ENCODE measurements at regions not wholly inside any gene's neighbourhood (a gene's known extent, or its start where the extent isn't known, plus 50 kb on each side); places are given as distances from the start of the nearest gene placed in this dataset.

DNA sequence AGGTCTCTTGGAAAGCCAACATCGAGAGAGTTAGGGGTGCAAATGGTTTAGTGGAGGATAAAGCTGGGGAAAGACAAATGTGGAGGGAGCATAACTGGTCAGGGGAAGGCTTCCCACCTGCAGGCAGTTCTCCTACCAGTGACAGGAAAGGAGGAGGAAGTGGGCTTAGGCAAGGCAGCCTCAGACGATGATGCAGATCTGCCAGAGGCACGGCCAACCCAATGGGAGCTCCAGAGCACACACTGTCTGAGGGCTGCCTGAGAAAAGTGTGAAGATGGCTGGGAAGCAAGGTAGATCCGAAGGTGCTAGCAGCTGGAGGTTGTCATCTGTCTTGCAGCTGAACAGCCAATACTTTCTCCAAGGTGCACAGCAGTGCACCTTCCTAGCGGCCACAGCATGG, 178.8 kb downstream of the C7orf25 start:
- H3K27me3 ChIP-seq (replicated peaks in 1 of 4; ENCODE audit: control insufficient read depth in 3 of 4, extremely low read depth in 1 of 4, insufficient read depth in 3 of 4, low read length in 3 of 4): no peaks in the 10 kb centered on the region
- no peak overlapping the region for H3K4me2 ChIP-seq (ENCODE audit: insufficient read depth in 1 of 2, low read depth in 2 of 2, low read length in 2 of 2)
- no peak overlapping the region for H3K56ac ChIP-seq (replicated peaks; ENCODE audit: insufficient read length, low read depth, low read length)
- DNase-seq (ENCODE audit: low read depth in 1 of 2, low spot score in 2 of 2) (no peak), FAIRE-seq (no peak)
- CTCF ChIA-PET (ENCODE audit: partially characterized antibody): interaction anchor here (0.5 to 1.7 kb wide), 4 partner anchors 9 to 792 kb away, joined by 3 to 9 read pairs (median 4); no protein-coding TSS in a partner anchor
- 95% methylated on average over 5 of the region's 5 CpGs; no CpG with 5 or more reads in 1 of the 2 experiments for WGBS, 2 experiments (ENCODE audit: extremely low coverage in 1 of 2, insufficient coverage in 1 of 2, insufficient read length in 1 of 2, insufficient replicate concordance in 2 of 2, low coverage in 1 of 2, low lambda C conversion rate in 2 of 2, missing lambda C conversion rate in 1 of 2)
- no peak overlapping the region for H2AK5ac ChIP-seq (ENCODE audit: low read depth, low read length)
- no peaks in the 10 kb centered on the region for H3K4me1 ChIP-seq (replicated peaks in 1 of 4; ENCODE audit: control insufficient read depth in 3 of 4, insufficient read depth in 4 of 4, low read length in 3 of 4)
- H3K23ac ChIP-seq (ENCODE audit: insufficient read length): no peak overlapping the region
- no peak overlapping the region for H2BK5ac ChIP-seq (ENCODE audit: low read depth, low read length)
- H3K36me3 ChIP-seq (ENCODE audit: control insufficient read depth in 2 of 4, insufficient read depth in 4 of 4, low read length in 3 of 4): no peaks in the 10 kb centered on the region
- no peak overlapping the region for H2BK12ac ChIP-seq (ENCODE audit: low read depth, low read length)
- H3K27ac ChIP-seq (ENCODE audit: low read depth, low read length): no peak overlapping the region
- H4K91ac ChIP-seq (replicated peaks; ENCODE audit: insufficient read length, low read length): peak overlapping the region; percentile 22
- no peak overlapping the region for H2BK120ac ChIP-seq (replicated peaks; ENCODE audit: low read depth, low read length)
- H3K18ac ChIP-seq (ENCODE audit: extremely low read depth, low read length): no peak overlapping the region
- H2BK20ac ChIP-seq (ENCODE audit: low read length): no peak overlapping the region
- no peak overlapping the region for H4K8ac ChIP-seq (ENCODE audit: extremely low read depth, insufficient read depth, low read length)
- POLR2A ChIA-PET (ENCODE audit: partially characterized antibody): no interaction called here
- no peak overlapping the region for H2BK15ac ChIP-seq (ENCODE audit: low read length)
- TF ChIP-seq SP4 (IDR thresholded peaks at IDR 0.05; ENCODE audit: low read length) (no peak), GTF2F1 (IDR thresholded peaks at IDR 0.05; ENCODE audit: borderline replicate concordance, low read depth, low read length) (no peak), RBBP5 (IDR thresholded peaks at IDR 0.05; ENCODE audit: borderline replicate concordance, low read depth, low read length) (no peak), JUND (IDR thresholded peaks at IDR 0.05; ENCODE audit: low read length) (no peak), PHF8 (conservative IDR thresholded peaks at IDR 0.05; ENCODE audit: low read depth, low read length) (no peak), KDM4A (IDR thresholded peaks at IDR 0.05; ENCODE audit: low read depth, low read length, severe bottlenecking) (no peak), POU5F1 (IDR thresholded peaks at IDR 0.05; ENCODE audit: low read depth, low read length) (no peak)
- TF ChIP-seq, protein P1, sequence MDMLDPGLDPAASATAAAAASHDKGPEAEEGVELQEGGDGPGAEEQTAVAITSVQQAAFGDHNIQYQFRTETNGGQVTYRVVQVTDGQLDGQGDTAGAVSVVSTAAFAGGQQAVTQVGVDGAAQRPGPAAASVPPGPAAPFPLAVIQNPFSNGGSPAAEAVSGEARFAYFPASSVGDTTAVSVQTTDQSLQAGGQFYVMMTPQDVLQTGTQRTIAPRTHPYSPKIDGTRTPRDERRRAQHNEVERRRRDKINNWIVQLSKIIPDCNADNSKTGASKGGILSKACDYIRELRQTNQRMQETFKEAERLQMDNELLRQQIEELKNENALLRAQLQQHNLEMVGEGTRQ (IDR thresholded peaks at IDR 0.05; ENCODE audit: low read length): no peak
- TF ChIP-seq, protein P2, sequence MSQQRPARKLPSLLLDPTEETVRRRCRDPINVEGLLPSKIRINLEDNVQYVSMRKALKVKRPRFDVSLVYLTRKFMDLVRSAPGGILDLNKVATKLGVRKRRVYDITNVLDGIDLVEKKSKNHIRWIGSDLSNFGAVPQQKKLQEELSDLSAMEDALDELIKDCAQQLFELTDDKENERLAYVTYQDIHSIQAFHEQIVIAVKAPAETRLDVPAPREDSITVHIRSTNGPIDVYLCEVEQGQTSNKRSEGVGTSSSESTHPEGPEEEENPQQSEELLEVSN (IDR thresholded peaks at IDR 0.05): no peak
- no peaks in the 10 kb centered on the region for H3K79me1 ChIP-seq (ENCODE audit: low read depth, low read length)
- H3K4ac ChIP-seq (replicated peaks; ENCODE audit: insufficient read length, low read depth, low read length): no peak overlapping the region
- no peak overlapping the region for H4K5ac ChIP-seq (ENCODE audit: insufficient read length, low read depth, low read length)
- H2AFZ ChIP-seq (ENCODE audit: low read length): peak overlapping the region; percentile 80
- H3K9ac ChIP-seq (replicated peaks in 1 of 4; ENCODE audit: extremely low read depth in 1 of 4, low read depth in 3 of 4, low read length in 3 of 4): no peak overlapping the region
- H3K14ac ChIP-seq (ENCODE audit: insufficient read length): no peak overlapping the region
- H4K20me1 ChIP-seq (replicated peaks in 1 of 2; ENCODE audit: control insufficient read depth in 1 of 2, insufficient read depth in 2 of 2, low read length in 2 of 2): no peaks in the 10 kb centered on the region
- no peaks in the 10 kb centered on the region for H3K79me2 ChIP-seq (ENCODE audit: control insufficient read depth in 1 of 2, insufficient read depth in 2 of 2, low read length in 2 of 2)
- no peaks in the 10 kb centered on the region for H3K23me2 ChIP-seq (ENCODE audit: low read depth, low read length)
- H3K9me3 ChIP-seq (ENCODE audit: insufficient read depth in 2 of 2, low read depth in 1 of 2, low read length in 1 of 2): no peaks in the 10 kb centered on the region
- no peak overlapping the region for H3K4me3 ChIP-seq (ENCODE audit: extremely low read depth in 1 of 4, insufficient read depth in 2 of 4, low read depth in 3 of 4, low read length in 4 of 4)

All from H1 (cell line).